Body of pancreas (tissue), 4 donors: ENCODE measurements at regions not wholly inside any gene's neighbourhood (a gene's known extent, or its start where the extent isn't known, plus 50 kb on each side); places are given as distances from the start of the nearest gene placed in this dataset.

Experiments
- POLR2A ChIP-seq, 3 donors: fragments of 450-650 bp; IDR thresholded peaks; one replicate each; pipeline ENCODE4 v1.6.1; 2016; ENCODE audit warnings: antibody characterized with exemption in 3 of 3, mild to moderate bottlenecking in 2 of 3
- TF ChIP-seq, protein P1 (sequence below), 7 experiments: fragments of 450-650 bp in 4 of 7; fragments of 200-600 bp in 3 of 7; sonication (generic) in 3 of 7; IDR thresholded peaks; one replicate each; pipeline ENCODE4 v1.5.1; 2016 to 2019; ENCODE audit warnings: antibody characterized with exemption in 7 of 7

- TF ChIP-seq, protein P1, sequence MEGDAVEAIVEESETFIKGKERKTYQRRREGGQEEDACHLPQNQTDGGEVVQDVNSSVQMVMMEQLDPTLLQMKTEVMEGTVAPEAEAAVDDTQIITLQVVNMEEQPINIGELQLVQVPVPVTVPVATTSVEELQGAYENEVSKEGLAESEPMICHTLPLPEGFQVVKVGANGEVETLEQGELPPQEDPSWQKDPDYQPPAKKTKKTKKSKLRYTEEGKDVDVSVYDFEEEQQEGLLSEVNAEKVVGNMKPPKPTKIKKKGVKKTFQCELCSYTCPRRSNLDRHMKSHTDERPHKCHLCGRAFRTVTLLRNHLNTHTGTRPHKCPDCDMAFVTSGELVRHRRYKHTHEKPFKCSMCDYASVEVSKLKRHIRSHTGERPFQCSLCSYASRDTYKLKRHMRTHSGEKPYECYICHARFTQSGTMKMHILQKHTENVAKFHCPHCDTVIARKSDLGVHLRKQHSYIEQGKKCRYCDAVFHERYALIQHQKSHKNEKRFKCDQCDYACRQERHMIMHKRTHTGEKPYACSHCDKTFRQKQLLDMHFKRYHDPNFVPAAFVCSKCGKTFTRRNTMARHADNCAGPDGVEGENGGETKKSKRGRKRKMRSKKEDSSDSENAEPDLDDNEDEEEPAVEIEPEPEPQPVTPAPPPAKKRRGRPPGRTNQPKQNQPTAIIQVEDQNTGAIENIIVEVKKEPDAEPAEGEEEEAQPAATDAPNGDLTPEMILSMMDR (IDR thresholded peaks at IDR 0.05): no peak
- no peak for TF ChIP-seq POLR2A (IDR thresholded peaks at IDR 0.05)
Observed at GRCh38 chr12:30439201-30439600, 256.5 kb downstream of the IPO8 start.
